ENCODE measurements at regions not wholly inside any gene's neighbourhood (a gene's known extent, or its start where the extent isn't known, plus 50 kb on each side); places are given as distances from the start of the nearest gene placed in this dataset.

DNA sequence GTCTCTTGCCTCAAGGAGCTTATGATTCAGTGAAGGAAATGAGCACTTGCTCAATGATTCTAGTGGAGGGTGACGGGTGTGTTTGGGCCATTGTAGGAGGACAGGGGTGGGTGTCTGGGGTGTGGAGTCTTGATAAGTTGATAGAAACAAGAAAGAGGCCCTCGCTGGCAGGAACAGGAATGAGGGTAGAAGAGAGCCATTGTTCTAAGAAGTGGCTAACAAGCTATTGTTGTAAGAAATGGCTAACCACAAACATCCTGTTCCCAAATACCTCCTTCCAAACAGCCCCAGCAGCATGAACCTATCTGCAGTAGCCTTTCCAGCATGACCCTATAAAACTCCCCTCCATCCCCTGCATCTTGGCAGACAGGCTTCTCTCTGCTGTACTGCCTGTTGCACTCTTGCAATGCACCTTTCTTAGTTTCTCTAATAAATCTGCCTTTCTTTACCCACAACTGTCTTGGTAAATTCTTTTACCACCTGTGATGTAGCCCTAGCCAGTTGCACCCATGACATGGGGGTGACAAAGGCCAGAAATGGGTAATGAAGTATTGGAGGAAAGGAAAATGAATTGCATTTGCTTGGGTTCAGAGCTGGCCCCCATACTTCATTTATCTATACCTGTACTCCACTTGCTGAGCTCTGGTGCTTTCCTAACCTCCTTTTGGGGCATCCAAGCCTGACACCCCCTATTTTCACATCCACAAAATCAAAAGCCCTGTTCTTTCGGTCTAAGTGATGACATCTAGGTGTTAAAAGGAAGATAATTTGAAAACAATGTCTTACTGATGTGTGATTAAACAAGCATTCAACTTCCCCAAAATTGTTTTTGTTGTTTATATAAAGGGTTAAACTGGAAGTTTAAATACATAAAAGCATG lies 389.1 kb downstream of the GRIN2B start:
- no peak for DNase-seq

DNA sequence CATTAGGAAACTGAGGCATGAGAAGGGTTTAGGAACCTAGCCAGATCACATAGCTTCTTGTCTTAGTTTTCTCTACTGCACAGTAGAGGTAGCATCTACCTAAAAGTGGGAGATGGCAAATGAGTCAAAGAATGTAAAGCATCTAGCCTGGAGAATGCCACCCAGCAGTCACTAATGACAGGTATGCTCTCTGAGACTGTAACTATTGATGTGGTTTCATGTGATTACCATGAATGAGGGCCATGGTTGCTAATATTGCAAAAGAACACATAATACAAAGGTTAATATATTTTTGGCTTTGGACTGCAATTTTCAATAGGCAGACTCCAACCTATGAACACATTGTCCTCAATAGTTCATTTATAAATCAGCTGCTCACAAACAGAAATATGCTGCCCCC lies 389.9 kb downstream of the GRIN2B start:
- DNase-seq: no peak

DNA sequence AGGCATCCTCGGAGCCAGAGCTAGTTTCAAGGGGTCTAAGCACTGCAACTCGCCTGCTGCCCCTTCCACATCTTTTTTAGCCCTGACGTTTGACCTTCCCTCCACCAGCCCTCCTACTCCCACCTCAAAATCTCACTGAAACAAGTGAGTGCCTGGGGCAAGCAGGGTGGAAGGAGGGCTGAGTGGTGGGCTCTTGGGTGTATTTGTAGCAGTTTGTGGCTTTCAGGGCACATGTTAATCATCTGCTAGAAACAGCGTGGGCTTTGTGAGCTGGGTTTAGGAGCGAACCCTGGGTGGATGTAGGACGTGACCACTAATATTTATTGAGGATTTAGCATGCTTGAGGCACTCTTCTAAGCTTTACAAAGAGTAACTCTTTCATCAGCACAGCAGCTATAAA lies 390.3 kb downstream of the GRIN2B start:
- DNase-seq: no peak

DNA sequence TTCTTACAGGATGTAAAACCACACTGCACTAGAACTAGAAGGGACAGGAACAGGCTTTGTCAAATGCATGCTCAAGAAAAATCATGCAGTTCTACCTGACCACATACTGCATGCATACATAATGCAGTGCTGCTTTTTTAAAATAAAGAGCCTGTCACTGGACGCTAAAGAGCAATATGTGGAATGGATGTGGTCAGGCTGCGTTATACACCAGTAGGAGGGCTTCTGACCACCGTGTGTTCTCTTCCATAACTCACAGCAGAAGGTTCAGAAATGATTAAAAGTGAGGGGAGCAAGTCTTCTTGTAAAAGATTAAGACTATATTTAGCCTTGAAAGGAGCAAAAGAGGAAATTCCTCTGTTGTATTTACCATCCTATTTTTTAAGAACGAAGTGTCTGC lies 392.0 kb downstream of the EMP1 start:
- no peak for DNase-seq

DNA sequence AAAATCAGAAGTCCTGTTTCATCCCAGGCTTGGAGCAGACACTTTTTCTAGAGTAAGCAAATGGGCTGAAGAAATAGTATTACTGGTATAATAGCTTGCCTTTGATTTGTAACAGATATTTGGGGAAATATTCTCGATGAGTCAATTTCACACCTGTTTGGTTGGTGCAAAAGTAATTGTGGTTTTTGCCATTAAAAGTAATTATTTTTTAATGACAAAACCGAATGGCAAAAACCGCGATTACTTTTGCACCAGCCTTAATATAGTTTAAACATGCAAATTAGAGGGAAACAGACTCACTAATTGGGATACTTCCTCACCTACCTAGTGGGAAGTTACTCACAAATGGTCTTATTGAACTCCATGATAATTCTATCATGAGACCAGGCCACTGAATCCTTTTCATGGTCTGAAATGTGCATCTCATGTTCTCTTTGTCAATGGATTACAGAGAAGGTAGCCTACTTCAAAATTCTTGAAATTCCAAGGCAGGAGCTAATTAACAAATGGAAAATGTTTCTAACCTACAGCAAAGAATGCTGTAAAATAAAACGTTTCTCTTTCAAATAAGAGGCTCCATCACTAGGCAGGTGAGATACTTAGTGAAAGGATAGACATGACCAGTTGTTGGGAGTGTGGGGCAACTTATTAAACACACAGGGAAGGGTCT lies 391.3 kb downstream of the EMP1 start:
- DNase-seq: no peak

DNA sequence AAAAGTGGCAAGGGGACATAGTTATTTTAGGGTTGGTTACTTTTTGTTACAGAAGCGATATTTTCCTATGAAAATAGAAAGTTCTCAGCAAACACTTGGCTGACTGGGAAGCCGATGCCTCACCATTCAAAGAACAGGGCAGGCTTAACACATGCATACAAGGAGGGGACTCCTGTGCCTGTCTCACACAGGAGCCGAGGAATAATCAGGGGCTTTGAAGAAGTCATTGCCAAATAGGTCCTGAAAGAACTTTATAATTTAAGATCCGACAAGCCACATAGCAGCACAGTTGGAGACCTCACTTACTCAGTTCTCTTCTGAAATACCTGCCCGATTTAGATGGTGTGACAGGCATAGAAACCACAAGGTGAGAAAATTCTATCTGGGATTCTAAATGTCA lies 389.8 kb downstream of the EMP1 start:
- no peak for DNase-seq

DNA sequence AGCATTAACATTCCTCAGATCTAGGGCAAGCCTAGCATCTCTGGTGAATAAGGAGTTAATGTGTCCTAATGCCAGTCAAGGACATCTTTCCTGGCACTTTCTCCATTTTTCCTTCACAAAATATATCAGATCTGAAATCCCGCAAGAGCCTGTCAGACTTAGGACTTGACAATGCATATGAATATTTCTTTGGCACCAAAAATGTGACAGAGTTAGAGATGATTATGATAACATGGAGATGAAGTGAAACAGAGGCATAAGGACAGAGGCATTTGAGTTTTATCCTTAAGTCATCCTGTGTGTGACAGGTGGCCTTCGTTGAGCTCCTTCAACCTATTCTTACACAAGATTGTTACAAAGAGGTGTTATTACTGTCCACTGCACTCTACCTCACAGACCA lies 388.0 kb downstream of the EMP1 start:
- DNase-seq: no peak

DNA sequence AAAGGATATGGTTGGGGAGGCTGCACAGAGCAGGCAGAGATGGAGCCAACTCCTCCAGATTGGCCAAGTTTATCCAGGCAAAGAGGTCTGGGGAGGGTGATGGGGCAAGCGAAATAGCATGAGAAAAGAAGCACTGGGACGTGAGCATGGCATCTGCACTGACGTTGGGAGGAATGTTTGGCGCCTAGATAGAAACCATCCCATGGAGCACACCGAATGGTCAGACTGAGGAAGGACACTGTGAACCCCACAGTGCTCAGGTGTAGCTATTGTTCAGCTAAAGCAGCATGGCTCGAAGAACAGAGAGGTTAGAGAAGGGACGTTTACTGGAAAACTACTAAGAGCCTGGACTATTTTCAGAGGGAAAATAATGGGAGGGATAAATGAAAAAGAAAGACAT lies 387.1 kb downstream of the EMP1 start:
- DNase-seq: no peak

DNA sequence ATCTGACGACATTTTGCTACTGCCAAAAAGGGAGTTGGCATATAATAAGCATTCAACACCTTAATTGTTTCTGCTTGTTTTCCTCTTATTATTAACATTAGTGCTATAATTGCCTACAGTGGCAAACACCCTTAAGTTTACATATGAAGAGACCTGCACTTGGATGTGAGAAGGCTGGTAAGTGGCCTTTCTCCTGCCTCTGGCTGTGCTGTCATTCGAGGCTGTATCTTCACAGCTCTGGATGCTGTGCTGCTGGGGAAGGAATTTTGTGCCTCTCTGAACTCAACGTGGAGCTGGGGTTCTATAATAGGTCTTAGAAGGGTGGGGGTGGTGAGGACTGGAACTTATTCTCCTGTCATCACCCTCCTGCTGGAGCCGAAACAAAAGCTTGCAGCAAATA lies 385.9 kb downstream of the EMP1 start:
- no peak for DNase-seq

DNA sequence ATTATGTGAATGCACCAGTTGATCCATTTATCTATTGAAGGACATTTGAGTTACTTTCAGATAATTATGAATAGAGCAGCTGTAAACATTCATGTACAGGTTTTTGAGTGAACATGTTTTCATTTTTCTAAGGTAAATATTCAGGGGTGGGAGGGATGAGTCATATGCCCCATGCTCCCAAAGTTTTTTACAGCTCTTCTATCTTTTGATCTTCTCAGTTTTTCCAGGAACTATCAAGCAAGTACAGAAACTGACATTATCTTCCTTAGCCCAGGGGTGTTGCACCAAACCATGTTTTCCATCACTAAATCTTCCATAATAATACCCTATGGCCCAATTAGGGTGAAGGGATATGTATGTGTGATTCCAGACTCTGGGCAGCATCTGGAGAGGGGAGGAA lies 384.5 kb downstream of the EMP1 start:
- no peak for DNase-seq

DNA sequence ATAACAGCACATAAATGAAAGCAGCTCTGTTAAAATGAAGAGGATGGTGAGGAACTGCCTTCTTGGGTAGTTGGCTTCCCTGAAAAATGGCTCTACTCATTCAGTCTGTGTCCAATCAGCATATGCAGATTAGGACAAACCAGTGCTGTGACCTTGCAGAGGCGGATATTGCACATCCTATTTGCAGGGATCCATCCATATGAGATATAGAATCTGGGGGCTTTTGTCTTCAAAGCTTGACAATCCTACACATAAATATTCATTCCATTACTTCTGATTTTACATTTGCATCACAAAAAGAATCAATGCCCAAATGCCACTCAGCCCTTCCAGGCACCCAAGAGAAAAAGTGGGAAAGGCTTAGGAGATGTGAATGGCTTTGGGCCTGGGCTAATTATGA lies 383.7 kb downstream of the EMP1 start:
- no peak for DNase-seq

DNA sequence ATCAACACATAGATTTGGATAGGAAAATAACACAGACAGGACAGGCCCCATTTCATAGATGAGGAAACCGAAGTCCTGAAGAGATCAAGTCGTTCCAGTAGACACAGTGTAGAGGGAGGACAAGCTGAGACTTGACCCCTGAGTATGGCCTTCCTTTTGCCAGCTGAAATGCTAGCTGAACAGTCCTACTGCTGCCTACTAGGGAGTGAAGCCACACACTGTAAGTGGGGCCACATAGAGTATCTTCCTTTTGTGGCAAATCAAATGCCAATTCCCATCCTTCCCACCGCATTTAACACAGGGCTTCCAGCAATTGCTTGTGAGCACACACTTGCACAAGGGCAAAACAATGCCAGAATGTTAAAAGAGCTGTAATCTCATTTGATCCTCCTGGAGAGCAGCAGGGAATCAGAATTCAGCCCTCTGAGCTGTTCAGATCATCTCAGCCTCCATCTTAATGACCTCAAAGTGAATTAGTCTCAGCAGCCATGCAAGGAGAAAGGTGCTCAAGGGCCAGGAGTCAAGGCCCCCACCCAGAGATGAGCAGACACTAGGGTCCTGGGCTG lies 380.5 kb downstream of the EMP1 start:
- DNase-seq: no peak

DNA sequence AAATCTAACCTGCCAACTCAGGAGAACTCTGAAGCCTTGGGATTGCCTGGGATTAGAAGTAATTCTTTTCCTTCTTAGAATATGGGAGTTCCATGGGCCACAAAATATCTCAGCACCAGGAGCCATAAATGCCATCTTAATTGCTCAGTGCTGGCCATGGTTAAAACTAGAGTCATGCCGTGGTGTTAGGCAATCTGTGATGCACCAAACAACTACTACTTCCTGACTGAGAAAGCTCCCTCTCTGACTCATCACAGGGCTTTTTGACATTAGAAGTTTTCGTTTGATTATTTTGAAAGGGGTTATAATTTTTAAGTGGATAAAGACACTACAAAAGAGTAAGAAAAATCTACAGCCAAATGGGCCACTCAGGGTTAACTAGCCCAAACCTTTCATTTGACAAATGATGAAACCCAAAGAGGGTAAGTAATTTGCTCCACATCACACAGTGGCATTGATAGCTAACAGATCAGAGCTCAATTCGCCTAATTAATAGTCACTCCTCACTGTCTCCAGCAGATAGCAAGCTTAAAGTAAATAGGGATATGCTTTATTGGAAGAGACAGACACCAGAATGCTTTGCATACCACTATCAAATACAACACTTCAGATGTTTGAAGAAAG lies 377.3 kb downstream of the EMP1 start:
- peak; percentile 23 for DNase-seq

DNA sequence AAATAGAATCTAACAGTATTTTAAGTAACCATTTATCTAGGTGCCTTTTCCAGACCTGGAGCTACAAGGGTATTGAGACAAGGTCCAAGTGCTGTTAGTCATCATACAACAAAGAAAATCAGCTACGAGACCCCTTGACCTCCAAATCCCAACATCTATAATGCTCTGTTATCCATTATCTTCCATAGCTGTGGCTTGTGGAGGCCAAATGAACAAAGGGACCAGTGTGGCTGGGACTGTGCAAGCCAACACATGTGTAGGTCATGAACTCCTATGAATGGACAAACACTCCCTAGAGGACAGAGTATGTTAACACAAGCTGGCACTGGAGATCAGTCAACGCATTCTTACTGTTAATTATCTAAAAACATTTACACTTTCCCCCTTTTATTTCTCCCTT lies 374.5 kb downstream of the EMP1 start:
- DNase-seq: no peak

DNA sequence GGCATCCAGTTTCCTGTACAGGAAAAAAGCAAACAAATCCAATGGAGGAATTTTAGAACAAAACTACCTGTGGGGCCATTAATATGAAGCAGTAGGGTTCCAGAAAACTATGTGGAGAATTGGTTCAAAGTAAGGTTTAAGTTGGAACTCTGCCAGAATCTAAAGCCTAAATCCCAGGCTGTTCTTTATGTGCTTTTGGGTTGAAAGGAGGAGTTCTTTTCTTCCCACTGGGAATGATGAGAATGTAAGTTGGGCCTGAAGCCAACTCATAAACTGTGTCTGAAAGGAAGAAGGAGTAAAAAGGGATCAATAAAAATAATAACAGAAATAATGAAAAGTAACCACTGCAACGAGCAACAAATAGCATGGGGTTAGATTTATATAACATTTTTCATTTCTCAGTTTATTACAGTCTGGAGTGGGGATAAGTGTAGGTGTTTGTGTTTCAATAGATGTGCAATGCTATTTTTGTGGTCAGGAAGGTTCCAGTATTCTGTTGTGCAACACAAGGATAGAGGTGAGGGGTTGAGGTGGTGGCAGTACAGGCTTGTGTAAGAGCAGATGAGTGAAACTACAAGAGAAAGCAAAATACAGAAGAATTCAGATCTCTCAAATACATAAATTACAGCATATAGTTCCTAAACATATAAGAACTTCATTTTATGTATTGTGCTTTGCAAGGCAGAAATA lies 373.6 kb downstream of the EMP1 start:
- no peak for DNase-seq

DNA sequence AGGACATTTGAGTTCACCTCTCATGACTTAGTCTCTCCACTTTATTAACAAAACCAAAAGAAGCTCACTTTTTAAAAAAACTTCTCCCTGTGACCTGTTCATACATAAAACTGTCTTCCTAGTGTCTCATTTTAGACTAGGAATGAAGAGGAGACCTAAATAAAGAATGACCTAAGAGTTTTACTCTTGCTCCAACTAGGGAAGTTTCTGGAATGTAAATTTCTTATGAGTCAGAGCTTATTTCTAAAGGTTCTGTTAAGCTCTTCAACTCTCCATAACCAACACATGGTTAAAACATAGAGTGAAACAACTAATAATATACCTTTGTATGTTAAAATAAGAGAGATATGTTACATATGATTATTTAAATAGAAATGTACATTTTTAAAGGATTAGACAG lies 369.8 kb downstream of the EMP1 start:
- DNase-seq: no peak

DNA sequence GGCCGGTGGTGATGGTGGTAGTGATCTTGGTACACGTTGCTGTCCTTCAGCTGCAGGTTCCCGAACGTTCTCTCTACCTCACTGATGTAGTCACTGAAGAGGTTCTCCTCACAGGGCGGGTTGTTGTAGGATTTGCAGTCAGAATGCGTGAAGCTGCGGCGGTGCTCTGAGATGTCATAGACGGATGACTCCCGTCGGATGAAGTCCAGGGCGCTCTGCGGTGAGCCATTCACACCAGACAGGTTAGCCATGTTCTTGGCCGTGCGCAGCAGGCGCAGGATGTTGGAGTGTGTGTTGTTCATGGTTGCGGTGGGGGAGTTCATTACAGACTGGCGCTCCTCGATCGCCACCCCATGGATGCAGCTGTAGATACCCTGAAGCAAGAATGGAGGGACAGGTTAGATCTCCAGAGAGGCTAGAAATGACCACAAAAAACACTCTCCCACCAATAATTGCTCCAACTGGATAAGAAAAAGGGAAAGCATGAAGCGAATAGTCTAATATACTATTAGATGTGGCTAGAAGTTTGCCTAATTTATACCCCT lies 367.8 kb downstream of the EMP1 start:
- no peak for DNase-seq

DNA sequence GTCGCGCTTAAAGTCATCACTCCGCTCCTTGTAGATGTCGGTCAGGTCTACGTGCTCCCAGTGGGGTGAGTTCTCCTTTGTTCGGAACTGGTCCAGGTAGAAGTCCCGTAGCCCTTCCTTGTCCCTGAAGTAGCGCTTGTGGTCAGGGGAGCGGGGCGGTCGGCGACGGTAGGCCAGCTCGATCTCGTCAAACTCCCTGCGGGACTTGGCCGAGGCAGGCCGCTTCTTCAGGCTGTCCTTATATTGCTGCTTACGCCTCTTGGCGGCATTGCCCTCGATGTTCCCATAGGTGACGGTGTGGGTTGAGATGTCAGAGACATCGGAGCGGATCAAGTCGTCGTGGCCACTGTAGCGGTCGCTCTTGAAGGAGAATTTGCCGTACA lies 367.2 kb downstream of the EMP1 start:
- DNase-seq: no peak

DNA sequence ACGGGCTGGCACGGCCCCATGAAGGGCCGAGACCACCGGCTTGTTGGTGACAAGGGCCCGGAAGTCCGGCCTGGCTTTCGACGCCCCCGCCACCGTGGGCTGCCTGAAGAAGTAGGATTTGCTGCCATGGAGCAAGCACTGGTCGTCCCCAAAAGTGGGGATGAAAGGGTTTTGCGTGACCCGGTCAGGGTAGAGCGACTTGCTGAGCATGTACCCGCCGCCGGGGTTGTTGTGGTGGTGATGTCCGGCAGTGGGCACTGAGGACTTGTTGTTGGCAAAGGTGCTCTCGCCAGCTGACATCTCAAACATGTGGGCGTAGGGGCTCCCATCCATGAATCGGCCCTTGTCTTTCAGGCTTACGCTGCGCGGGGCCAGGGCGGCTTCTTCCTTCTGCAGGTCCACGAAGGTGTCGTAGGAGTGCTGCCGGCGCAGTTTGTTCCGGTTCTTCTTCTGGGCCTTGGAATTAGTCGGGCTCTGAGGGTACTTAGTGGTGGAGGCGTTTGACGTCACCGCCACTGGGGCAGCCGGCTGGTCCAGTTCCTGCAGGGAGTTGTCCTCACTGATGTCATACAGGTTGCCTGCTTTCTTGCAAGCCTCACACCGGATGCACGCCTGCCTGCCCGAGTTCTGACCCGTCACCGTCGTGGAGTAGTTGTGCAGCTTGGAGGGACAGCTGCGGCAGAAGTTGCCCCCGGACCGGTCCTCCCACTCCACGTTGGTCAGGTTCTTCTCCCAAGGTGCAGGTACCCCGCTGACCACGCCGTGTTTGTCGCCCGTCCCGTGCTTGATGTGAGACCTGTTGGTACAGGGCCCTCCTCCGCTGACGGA lies 366.6 kb downstream of the EMP1 start:
- DNase-seq: no peak

DNA sequence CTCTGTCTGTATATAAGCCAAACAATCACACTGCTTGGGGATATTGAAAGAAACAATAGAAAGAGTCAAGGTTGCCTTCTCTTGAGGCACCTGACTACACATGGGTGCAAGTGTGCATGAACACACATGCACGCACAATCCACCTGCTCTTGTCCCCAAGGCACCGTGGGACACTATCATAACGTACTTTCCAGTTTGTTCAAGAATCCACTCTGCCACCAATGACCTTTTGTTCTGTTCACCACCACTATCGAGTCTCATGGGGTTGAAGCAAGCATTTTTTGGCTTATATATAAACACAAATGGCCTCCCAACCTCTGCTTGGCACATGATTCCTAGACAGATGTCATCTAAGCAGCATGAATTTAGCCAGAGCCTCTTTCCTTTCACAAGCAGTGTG lies 365.4 kb downstream of the EMP1 start:
- no peak for DNase-seq

DNA sequence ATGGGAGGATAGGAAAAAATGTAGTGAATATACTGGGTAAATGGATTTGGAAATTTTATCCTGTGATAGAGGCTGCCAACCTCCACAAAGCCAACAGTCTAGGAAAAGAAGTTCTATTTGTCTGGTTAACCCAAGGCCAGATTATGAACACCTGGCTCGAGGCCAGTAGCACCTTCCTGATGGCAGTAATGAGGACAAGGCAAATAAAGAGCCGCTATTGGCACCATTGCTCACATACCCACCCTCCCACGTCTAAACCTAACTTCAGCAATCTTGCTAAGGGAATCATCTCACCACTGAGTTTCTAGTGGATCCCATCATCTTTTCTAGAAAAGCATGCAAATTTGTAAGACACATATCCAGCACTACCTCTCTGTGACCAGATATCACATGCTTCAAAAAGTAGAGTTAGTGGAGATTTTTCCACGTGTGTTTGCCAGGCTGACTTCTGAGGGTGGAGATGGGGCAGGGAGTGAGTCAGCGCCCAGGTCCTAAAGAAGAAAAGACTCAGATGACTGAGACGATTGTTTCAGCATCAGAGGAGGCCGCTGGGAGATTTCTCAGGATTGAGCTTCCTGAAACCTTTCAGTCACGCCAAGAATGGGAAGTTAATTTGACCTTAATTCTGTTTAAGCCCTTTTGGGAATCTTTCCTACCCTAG lies 362.9 kb downstream of the EMP1 start:
- DNase-seq: no peak

DNA sequence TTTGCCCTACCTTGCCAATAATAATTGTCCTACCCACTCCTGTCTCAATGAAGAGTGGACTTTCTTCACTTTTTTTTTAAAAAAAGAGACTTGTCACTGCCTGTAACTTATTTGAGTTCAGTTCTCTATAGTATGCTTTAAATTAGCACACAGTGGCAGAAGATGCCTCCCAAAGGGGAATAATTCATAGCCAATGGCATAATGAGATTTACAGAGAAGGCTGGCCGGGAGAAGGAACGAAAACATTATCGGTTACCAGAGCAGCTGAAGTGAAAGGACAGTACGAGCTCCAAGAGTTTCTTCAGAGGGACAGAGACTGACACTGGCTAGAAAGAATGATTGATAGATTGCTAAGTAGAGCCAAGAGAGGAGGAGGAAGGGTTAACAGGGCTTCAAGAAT lies 356.3 kb downstream of the EMP1 start:
- DNase-seq: no peak
